Coronary artery (tissue), 2 donors: ENCODE measurements at regions not wholly inside any gene's neighbourhood (a gene's known extent, or its start where the extent isn't known, plus 50 kb on each side); places are given as distances from the start of the nearest gene placed in this dataset.

Experiments used
- DNase-seq: peaks from one replicate; pipeline ENCODE4 v3.0.0-alpha.2; 2017; ENCODE audit warnings: low spot score
- H3K27ac ChIP-seq, 2 donors: fragments of 200-600 bp; sonication (generic); one replicate each; pipeline ENCODE4 v1.5.1; 2016 to 2019
- H3K4me3 ChIP-seq: fragments of 200-600 bp; sonication (generic); 2 replicates; pipeline ENCODE4 v1.5.1; 2016; ENCODE audit warnings: mild to moderate bottlenecking, moderate library complexity
- CTCF ChIP-seq: fragments of 200-600 bp; sonication (generic); IDR thresholded peaks from one replicate; pipeline ENCODE4 v1.5.1; 2019; ENCODE audit warnings: antibody characterized with exemption

GRCh38 chr1:55935236-55935635 lies 644.1 kb downstream of the PLPP3 start:
- Histone ChIP-seq H3K27ac (no peak overlapping the region), H3K4me3 (no peak overlapping the region)
- no peak for TF ChIP-seq CTCF
- no peak for DNase-seq

- Histone ChIP-seq H3K27ac (no peak overlapping the region), H3K4me3 (no peak overlapping the region)
- no peak for TF ChIP-seq CTCF
- DNase-seq = no peak
Measured at GRCh38 chr1:55932402-55932801, 647.0 kb downstream of the PLPP3 start.

GRCh38 chr1:55931081-55931940 lies 648.1 kb downstream of the PLPP3 start:
- H3K27ac ChIP-seq = no peak overlapping the region
- DNase-seq = no peak
- no peak overlapping the region for H3K4me3 ChIP-seq
- TF ChIP-seq CTCF = no peak

- no peak for TF ChIP-seq CTCF
- no peak for DNase-seq
Measured at GRCh38 chr1:55929652-55930051, 649.7 kb downstream of the PLPP3 start.

GRCh38 chr1:55928576-55928975 lies 650.8 kb downstream of the PLPP3 start:
- TF ChIP-seq CTCF = no peak
- no peak overlapping the region for H3K4me3 ChIP-seq
- DNase-seq = no peak
- H3K27ac ChIP-seq = no peak overlapping the region

More at GRCh38 chr1:55929652-55930051, 649.7 kb downstream of the PLPP3 start:
- Histone ChIP-seq H3K27ac (no peak overlapping the region), H3K4me3 (no peak overlapping the region)

GRCh38 chr1:55927702-55928290 lies 651.6 kb downstream of the PLPP3 start:
- no peak for DNase-seq
- no peak for TF ChIP-seq CTCF
- Histone ChIP-seq H3K27ac (no peak overlapping the region), H3K4me3 (no peak overlapping the region)
